ENCODE measurements at regions not wholly inside any gene's neighbourhood (a gene's known extent, or its start where the extent isn't known, plus 50 kb on each side); places are given as distances from the start of the nearest gene placed in this dataset.

GRCh38 chr18:39618265-39619003 is 2052.8 kb upstream of the CELF4 start:
- ATAC-seq (replicated peaks) = no peak
- H3K4me3 Mint-ChIP-seq = no peak overlapping the region
- DNase-seq = no peak
- peaks cover 5 to 29% of the 10 kb centered on the region in 2 donors for H3K9me3 Mint-ChIP-seq
- H3K27me3 Mint-ChIP-seq = no peaks in the 10 kb centered on the region
- no peaks in the 10 kb centered on the region for H3K4me1 Mint-ChIP-seq (ENCODE audit: low read depth in 2 of 2)
- no peak overlapping the region for H3K27ac Mint-ChIP-seq
- no peaks in the 10 kb centered on the region for H3K36me3 Mint-ChIP-seq (ENCODE audit: insufficient read depth)

GRCh38 chr18:39611381-39612100 is 2045.9 kb upstream of the CELF4 start:
- Mint-ChIP-seq H3K9me3 (peaks cover 10 to 14% of the 10 kb centered on the region in 2 donors), H3K27me3 (no peaks in the 10 kb centered on the region), H3K4me1 (ENCODE audit: low read depth in 2 of 2) (no peaks in the 10 kb centered on the region), H3K27ac (no peak overlapping the region), H3K4me3 (no peak overlapping the region), H3K36me3 (ENCODE audit: insufficient read depth) (no peaks in the 10 kb centered on the region)
- ATAC-seq (replicated peaks) (no peak), DNase-seq (no peak)

- DNase-seq (no peak), ATAC-seq (replicated peaks) (no peak)
- no peaks in the 10 kb centered on the region for H3K36me3 Mint-ChIP-seq (ENCODE audit: insufficient read depth)
- H3K4me3 Mint-ChIP-seq = no peak overlapping the region
- H3K27me3 Mint-ChIP-seq = no peaks in the 10 kb centered on the region
- no peak overlapping the region for H3K27ac Mint-ChIP-seq
- H3K9me3 Mint-ChIP-seq = peaks cover 0 to 10% of the 10 kb centered on the region in 2 donors
- no peaks in the 10 kb centered on the region for H3K4me1 Mint-ChIP-seq (ENCODE audit: low read depth in 2 of 2)
These were observed 2041.4 kb upstream of the CELF4 start for GRCh38 chr18:39607034-39607433.

- Mint-ChIP-seq H3K27ac (no peak overlapping the region), H3K27me3 (no peaks in the 10 kb centered on the region), H3K4me3 (no peak overlapping the region), H3K4me1 (ENCODE audit: low read depth in 2 of 2) (no peaks in the 10 kb centered on the region), H3K9me3 (peaks cover 0 to 7% of the 10 kb centered on the region in 2 donors), H3K36me3 (ENCODE audit: insufficient read depth) (no peaks in the 10 kb centered on the region)
- DNase-seq (no peak), ATAC-seq (replicated peaks) (no peak)
These were observed 2039.2 kb upstream of the CELF4 start for GRCh38 chr18:39604836-39605235.

GRCh38 chr18:39602131-39602530 is 2036.5 kb upstream of the CELF4 start:
- ATAC-seq (replicated peaks) (no peak), DNase-seq (no peak)
- Mint-ChIP-seq H3K27ac (no peak overlapping the region), H3K9me3 (peaks cover 0 to 7% of the 10 kb centered on the region in 2 donors), H3K36me3 (ENCODE audit: insufficient read depth) (no peaks in the 10 kb centered on the region), H3K4me1 (ENCODE audit: low read depth in 2 of 2) (no peaks in the 10 kb centered on the region), H3K27me3 (no peaks in the 10 kb centered on the region), H3K4me3 (no peak overlapping the region)

GRCh38 chr18:39600894-39601293 is 2035.3 kb upstream of the CELF4 start:
- Mint-ChIP-seq H3K9me3 (peaks cover 0 to 3% of the 10 kb centered on the region in 2 donors), H3K36me3 (ENCODE audit: insufficient read depth) (no peaks in the 10 kb centered on the region), H3K27ac (no peak overlapping the region), H3K4me3 (no peak overlapping the region), H3K27me3 (no peaks in the 10 kb centered on the region), H3K4me1 (ENCODE audit: low read depth in 2 of 2) (no peaks in the 10 kb centered on the region)
- DNase-seq = no peak
- no peak for ATAC-seq (replicated peaks)

- Mint-ChIP-seq H3K27me3 (no peaks in the 10 kb centered on the region), H3K4me3 (no peak overlapping the region), H3K27ac (no peak overlapping the region), H3K9me3 (no peaks in the 10 kb centered on the region), H3K36me3 (ENCODE audit: insufficient read depth) (no peaks in the 10 kb centered on the region), H3K4me1 (ENCODE audit: low read depth in 2 of 2) (no peaks in the 10 kb centered on the region)
- ATAC-seq (replicated peaks) = no peak
- DNase-seq = no peak
These were observed 2033.7 kb upstream of the CELF4 start for GRCh38 chr18:39599251-39599650.

- H3K36me3 Mint-ChIP-seq (ENCODE audit: insufficient read depth) = no peaks in the 10 kb centered on the region
- ATAC-seq (replicated peaks) = no peak
- H3K9me3 Mint-ChIP-seq = peaks cover 0 to 3% of the 10 kb centered on the region in 2 donors
These were observed 2031.3 kb upstream of the CELF4 start for GRCh38 chr18:39596891-39597290.

GRCh38 chr18:39596221-39596620 is 2030.6 kb upstream of the CELF4 start:
- H3K36me3 Mint-ChIP-seq (ENCODE audit: insufficient read depth) = no peaks in the 10 kb centered on the region
- H3K9me3 Mint-ChIP-seq = peaks cover 0 to 3% of the 10 kb centered on the region in 2 donors
- no peaks in the 10 kb centered on the region for H3K4me1 Mint-ChIP-seq (ENCODE audit: low read depth in 2 of 2)
- no peak overlapping the region for H3K27ac Mint-ChIP-seq
- DNase-seq (no peak), ATAC-seq (replicated peaks) (no peak)
- H3K4me3 Mint-ChIP-seq = no peak overlapping the region
- no peaks in the 10 kb centered on the region for H3K27me3 Mint-ChIP-seq

More at GRCh38 chr18:39596891-39597290, 2031.3 kb upstream of the CELF4 start:
- H3K27ac Mint-ChIP-seq = no peak overlapping the region
- no peaks in the 10 kb centered on the region for H3K4me1 Mint-ChIP-seq (ENCODE audit: low read depth in 2 of 2)
- no peaks in the 10 kb centered on the region for H3K27me3 Mint-ChIP-seq
- no peak for DNase-seq
- no peak overlapping the region for H3K4me3 Mint-ChIP-seq

- Mint-ChIP-seq H3K27me3 (no peaks in the 10 kb centered on the region), H3K27ac (no peak overlapping the region), H3K9me3 (peaks cover 0 to 5% of the 10 kb centered on the region in 2 donors), H3K4me1 (ENCODE audit: low read depth in 2 of 2) (no peaks in the 10 kb centered on the region), H3K4me3 (no peak overlapping the region), H3K36me3 (ENCODE audit: insufficient read depth) (no peaks in the 10 kb centered on the region)
- no peak for DNase-seq
- ATAC-seq (replicated peaks) = no peak
These were observed 2028.6 kb upstream of the CELF4 start for GRCh38 chr18:39594206-39594605.

- Mint-ChIP-seq H3K27me3 (no peaks in the 10 kb centered on the region), H3K4me1 (ENCODE audit: low read depth in 2 of 2) (no peaks in the 10 kb centered on the region), H3K27ac (no peak overlapping the region), H3K36me3 (ENCODE audit: insufficient read depth) (no peaks in the 10 kb centered on the region), H3K9me3 (peaks cover 0 to 5% of the 10 kb centered on the region in 2 donors), H3K4me3 (no peak overlapping the region)
- DNase-seq = no peak
- no peak for ATAC-seq (replicated peaks)
These were observed 2026.1 kb upstream of the CELF4 start for GRCh38 chr18:39591649-39592048.

GRCh38 chr18:39589496-39589895 is 2023.9 kb upstream of the CELF4 start:
- Mint-ChIP-seq H3K27me3 (no peaks in the 10 kb centered on the region), H3K27ac (no peak overlapping the region), H3K36me3 (ENCODE audit: insufficient read depth) (no peaks in the 10 kb centered on the region), H3K9me3 (peaks cover 0 to 5% of the 10 kb centered on the region in 2 donors), H3K4me1 (ENCODE audit: low read depth in 2 of 2) (no peaks in the 10 kb centered on the region), H3K4me3 (no peak overlapping the region)
- DNase-seq = no peak
- ATAC-seq (replicated peaks) = no peak

- Mint-ChIP-seq H3K27me3 (no peaks in the 10 kb centered on the region), H3K4me1 (ENCODE audit: low read depth in 2 of 2) (no peaks in the 10 kb centered on the region), H3K36me3 (ENCODE audit: insufficient read depth) (no peaks in the 10 kb centered on the region), H3K27ac (no peak overlapping the region), H3K9me3 (peaks cover 0 to 2% of the 10 kb centered on the region in 2 donors), H3K4me3 (no peak overlapping the region)
- ATAC-seq (replicated peaks) (no peak), DNase-seq (no peak)
These were observed 2022.0 kb upstream of the CELF4 start for GRCh38 chr18:39587586-39587985.

GRCh38 chr18:39586741-39587140 is 2021.1 kb upstream of the CELF4 start:
- no peaks in the 10 kb centered on the region for H3K36me3 Mint-ChIP-seq (ENCODE audit: insufficient read depth)
- H3K4me1 Mint-ChIP-seq (ENCODE audit: low read depth in 2 of 2) = no peaks in the 10 kb centered on the region
- H3K27me3 Mint-ChIP-seq = no peaks in the 10 kb centered on the region
- no peak overlapping the region for H3K27ac Mint-ChIP-seq
- DNase-seq (no peak), ATAC-seq (replicated peaks) (no peak)
- H3K9me3 Mint-ChIP-seq = peaks cover 0 to 2% of the 10 kb centered on the region in 2 donors
- H3K4me3 Mint-ChIP-seq = no peak overlapping the region
